ENCODE measurements at regions not wholly inside any gene's neighbourhood (a gene's known extent, or its start where the extent isn't known, plus 50 kb on each side); places are given as distances from the start of the nearest gene placed in this dataset.

DNA sequence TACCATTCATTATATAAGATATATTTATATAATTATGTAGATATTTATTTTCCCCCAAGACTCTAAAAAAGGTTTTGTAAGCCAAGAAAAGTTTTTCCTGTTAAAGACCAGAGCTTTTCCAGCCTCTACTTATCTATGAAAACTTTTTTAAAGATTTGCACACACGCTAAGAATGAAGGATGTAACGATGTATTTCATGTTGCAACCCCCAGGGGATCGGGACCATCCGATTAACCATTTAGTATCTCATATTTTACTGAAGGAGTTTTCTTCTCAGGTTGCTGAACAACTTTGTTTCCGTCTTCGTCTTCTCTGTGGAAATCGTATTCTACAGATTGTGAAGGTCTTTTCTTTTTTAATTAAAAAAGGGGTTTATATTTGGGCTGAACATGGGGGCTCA, 70.0 kb upstream of the SASH1 start:
- H3K9ac ChIP-seq (ENCODE audit: extremely low read depth, low read length, poor library complexity, severe bottlenecking), result no peak overlapping the region
- no peak overlapping the region for H3K4me3 ChIP-seq (ENCODE audit: low read length)
- Mint-ChIP-seq H3K4me3 (no peak overlapping the region), H3K9me3 (no peaks in the 10 kb centered on the region), H3K27ac (no peak overlapping the region), H3K27me3 (ENCODE audit: insufficient read depth) (peaks cover 4% of the 10 kb centered on the region), H3K4me1 (no peaks in the 10 kb centered on the region), H3K36me3 (ENCODE audit: low read depth) (no peaks in the 10 kb centered on the region)
- no peaks in the 10 kb centered on the region for H3K9me3 ChIP-seq (ENCODE audit: control insufficient read depth, low read length)
- H3K27me3 ChIP-seq (ENCODE audit: control insufficient read depth, insufficient read depth, low read length, poor library complexity, severe bottlenecking), result no peaks in the 10 kb centered on the region
- WGBS, 2 experiments (ENCODE audit: insufficient coverage in 1 of 2, insufficient read length in 1 of 2), result 93% methylated on average over 4 to 7 of the region's 7 CpGs
- no peaks in the 10 kb centered on the region for H3K36me3 ChIP-seq (ENCODE audit: control insufficient read depth, insufficient read depth, low read length)
- no peak overlapping the region for H3K27ac ChIP-seq (ENCODE audit: low read depth, low read length)
- no peak for DNase-seq
- TF ChIP-seq, protein P1, sequence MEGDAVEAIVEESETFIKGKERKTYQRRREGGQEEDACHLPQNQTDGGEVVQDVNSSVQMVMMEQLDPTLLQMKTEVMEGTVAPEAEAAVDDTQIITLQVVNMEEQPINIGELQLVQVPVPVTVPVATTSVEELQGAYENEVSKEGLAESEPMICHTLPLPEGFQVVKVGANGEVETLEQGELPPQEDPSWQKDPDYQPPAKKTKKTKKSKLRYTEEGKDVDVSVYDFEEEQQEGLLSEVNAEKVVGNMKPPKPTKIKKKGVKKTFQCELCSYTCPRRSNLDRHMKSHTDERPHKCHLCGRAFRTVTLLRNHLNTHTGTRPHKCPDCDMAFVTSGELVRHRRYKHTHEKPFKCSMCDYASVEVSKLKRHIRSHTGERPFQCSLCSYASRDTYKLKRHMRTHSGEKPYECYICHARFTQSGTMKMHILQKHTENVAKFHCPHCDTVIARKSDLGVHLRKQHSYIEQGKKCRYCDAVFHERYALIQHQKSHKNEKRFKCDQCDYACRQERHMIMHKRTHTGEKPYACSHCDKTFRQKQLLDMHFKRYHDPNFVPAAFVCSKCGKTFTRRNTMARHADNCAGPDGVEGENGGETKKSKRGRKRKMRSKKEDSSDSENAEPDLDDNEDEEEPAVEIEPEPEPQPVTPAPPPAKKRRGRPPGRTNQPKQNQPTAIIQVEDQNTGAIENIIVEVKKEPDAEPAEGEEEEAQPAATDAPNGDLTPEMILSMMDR (conservative IDR thresholded peaks at IDR 0.05), result peak; percentile 24
- H3K4me1 ChIP-seq (ENCODE audit: control insufficient read depth, insufficient read depth, low read length), result no peaks in the 10 kb centered on the region

DNA sequence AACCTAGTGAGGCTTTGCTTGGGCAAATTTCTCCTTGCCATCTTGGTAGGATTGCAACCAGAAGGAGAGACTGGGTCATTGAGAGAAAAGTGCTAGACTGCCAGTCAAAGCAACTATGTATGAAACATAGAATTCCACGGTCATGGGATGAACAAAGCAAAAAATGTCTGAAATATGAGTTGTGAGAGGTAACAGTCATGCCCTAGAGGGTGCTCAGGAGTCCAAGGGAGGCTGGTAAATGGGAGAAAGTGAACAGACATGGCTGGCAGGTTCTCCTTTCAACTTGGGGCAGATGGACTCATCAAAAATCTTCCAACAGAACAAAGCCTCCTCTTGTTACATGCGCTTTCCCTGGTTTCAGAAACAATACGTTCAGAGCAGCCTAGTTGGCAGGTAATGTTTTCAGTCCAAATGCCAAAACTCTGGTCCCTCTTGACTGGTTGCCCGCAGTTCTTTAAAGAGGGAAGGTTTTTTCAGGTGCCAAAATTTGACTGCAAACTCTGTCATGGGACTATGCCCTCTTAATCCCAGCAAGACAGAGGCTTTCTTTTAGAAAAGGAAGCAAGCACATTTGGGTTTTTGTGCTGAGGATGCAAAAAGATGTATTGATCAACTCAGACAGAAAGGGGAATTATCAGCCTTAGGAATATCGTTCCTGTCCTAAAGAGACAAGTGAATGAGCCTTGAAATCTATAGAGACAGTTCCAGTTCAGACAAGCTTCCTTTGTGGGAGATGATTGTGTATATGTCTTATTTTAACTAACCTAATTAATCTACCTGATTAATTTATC, 68.5 kb upstream of the SASH1 start:
- TF ChIP-seq, protein P1 (conservative IDR thresholded peaks at IDR 0.05), result no peak
- no peaks in the 10 kb centered on the region for H3K36me3 ChIP-seq (ENCODE audit: control insufficient read depth, insufficient read depth, low read length)
- H3K9ac ChIP-seq (ENCODE audit: extremely low read depth, low read length, poor library complexity, severe bottlenecking), result no peak overlapping the region
- no peaks in the 10 kb centered on the region for H3K9me3 ChIP-seq (ENCODE audit: control insufficient read depth, low read length)
- H3K27me3 ChIP-seq (ENCODE audit: control insufficient read depth, insufficient read depth, low read length, poor library complexity, severe bottlenecking), result no peaks in the 10 kb centered on the region
- H3K4me3 Mint-ChIP-seq, result no peak overlapping the region
- no peak for DNase-seq
- H3K36me3 Mint-ChIP-seq (ENCODE audit: low read depth), result no peaks in the 10 kb centered on the region
- no peaks in the 10 kb centered on the region for H3K9me3 Mint-ChIP-seq
- WGBS, 2 experiments (ENCODE audit: insufficient coverage in 1 of 2, insufficient read length in 1 of 2), result 92 to 98% methylated on average over 4 to 5 of the region's 5 CpGs
- H3K4me1 ChIP-seq (ENCODE audit: control insufficient read depth, insufficient read depth, low read length), result no peaks in the 10 kb centered on the region
- no peak overlapping the region for H3K4me3 ChIP-seq (ENCODE audit: low read length)
- no peaks in the 10 kb centered on the region for H3K4me1 Mint-ChIP-seq
- H3K27me3 Mint-ChIP-seq (ENCODE audit: insufficient read depth), result peaks cover 4% of the 10 kb centered on the region
- no peak overlapping the region for H3K27ac Mint-ChIP-seq
- H3K27ac ChIP-seq (ENCODE audit: low read depth, low read length), result no peak overlapping the region

DNA sequence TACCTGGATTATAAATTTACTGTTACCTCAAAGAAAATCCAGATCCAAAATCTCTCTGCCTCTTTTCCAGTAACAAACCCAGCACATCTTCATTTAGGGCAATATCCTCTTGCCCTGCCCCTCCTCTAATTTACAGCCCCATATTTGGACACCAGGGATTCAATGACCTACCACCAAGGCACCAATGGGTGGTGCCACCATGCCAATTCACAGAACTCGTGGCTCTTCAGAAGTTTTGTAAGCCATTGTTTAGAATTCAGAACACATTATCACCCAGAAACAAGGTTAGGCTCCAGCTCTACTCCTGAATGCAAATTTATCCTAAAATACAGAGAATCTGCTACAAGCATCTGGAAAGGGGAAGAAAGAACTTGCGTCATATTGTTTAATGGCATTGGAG, 67.8 kb upstream of the SASH1 start:
- DNase-seq, result no peak

More for the DNA sequence above, 67.8 kb upstream of the SASH1 start:
- 93% methylated on average over 2 of the region's 2 CpGs; no CpG with 5 or more reads in 1 of the 2 experiments for WGBS, 2 experiments (ENCODE audit: insufficient coverage in 1 of 2, insufficient read length in 1 of 2)
- H3K4me3 ChIP-seq (ENCODE audit: low read length), result no peak overlapping the region
- no peak overlapping the region for H3K27ac ChIP-seq (ENCODE audit: low read depth, low read length)
- TF ChIP-seq, protein P1 (conservative IDR thresholded peaks at IDR 0.05), result no peak
- Mint-ChIP-seq H3K27ac (no peak overlapping the region), H3K4me1 (no peaks in the 10 kb centered on the region), H3K4me3 (no peak overlapping the region), H3K27me3 (ENCODE audit: insufficient read depth) (peaks cover 4% of the 10 kb centered on the region), H3K36me3 (ENCODE audit: low read depth) (no peaks in the 10 kb centered on the region), H3K9me3 (no peaks in the 10 kb centered on the region)
- no peak overlapping the region for H3K9ac ChIP-seq (ENCODE audit: extremely low read depth, low read length, poor library complexity, severe bottlenecking)
- H3K27me3 ChIP-seq (ENCODE audit: control insufficient read depth, insufficient read depth, low read length, poor library complexity, severe bottlenecking), result no peaks in the 10 kb centered on the region
- no peaks in the 10 kb centered on the region for H3K9me3 ChIP-seq (ENCODE audit: control insufficient read depth, low read length)
- no peaks in the 10 kb centered on the region for H3K36me3 ChIP-seq (ENCODE audit: control insufficient read depth, insufficient read depth, low read length)
- H3K4me1 ChIP-seq (ENCODE audit: control insufficient read depth, insufficient read depth, low read length), result no peaks in the 10 kb centered on the region

All from endodermal cell (in vitro differentiated cells).